LNCaP clone FGC (cell line): ENCODE measurements at regions not wholly inside any gene's neighbourhood (a gene's known extent, or its start where the extent isn't known, plus 50 kb on each side); places are given as distances from the start of the nearest gene placed in this dataset.

Experiments used
- DNase-seq: peaks from one replicate; pipeline ENCODE4 v3.0.0-alpha.2; 2011; ENCODE audit warnings: low read depth
- H3K4me3 ChIP-seq: 2 replicates; pipeline ENCODE4 v1.5.1; 2011; ENCODE audit warnings: mild to moderate bottlenecking, low read depth, low read length, control low read depth
- CTCF ChIP-seq: IDR thresholded peaks from 2 replicates; pipeline ENCODE4 v1.5.1; 2012; ENCODE audit warnings: mild to moderate bottlenecking; ENCODE audit not compliant: control insufficient read depth, insufficient read depth; ENCODE audit errors: extremely low read depth

GRCh38 chr3:30333903-30334302 lies 272.5 kb upstream of the TGFBR2 start:
- H3K4me3 ChIP-seq: no peak overlapping the region
- no peak for DNase-seq
- TF ChIP-seq CTCF: no peak

GRCh38 chr3:30340500-30340899 lies 265.9 kb upstream of the TGFBR2 start:
- DNase-seq: no peak
- TF ChIP-seq CTCF: no peak
- H3K4me3 ChIP-seq: no peak overlapping the region

- no peak for TF ChIP-seq CTCF
- no peak overlapping the region for H3K4me3 ChIP-seq
- DNase-seq: no peak
Measured at GRCh38 chr3:30341079-30341478, 265.3 kb upstream of the TGFBR2 start.

GRCh38 chr3:30341851-30342250 lies 264.6 kb upstream of the TGFBR2 start:
- H3K4me3 ChIP-seq: no peak overlapping the region
- TF ChIP-seq CTCF: no peak
- DNase-seq: no peak

- DNase-seq: no peak
- H3K4me3 ChIP-seq: no peak overlapping the region
- TF ChIP-seq CTCF: no peak
Measured at GRCh38 chr3:30342318-30343060, 263.9 kb upstream of the TGFBR2 start.

GRCh38 chr3:30343067-30343831 lies 263.2 kb upstream of the TGFBR2 start:
- no peak overlapping the region for H3K4me3 ChIP-seq
- DNase-seq: no peak
- TF ChIP-seq CTCF: no peak
